ENCODE measurements at regions not wholly inside any gene's neighbourhood (a gene's known extent, or its start where the extent isn't known, plus 50 kb on each side); places are given as distances from the start of the nearest gene placed in this dataset.
"Not testable (repeated sequence)": the region's sequence is repeated elsewhere in the genome, so short reads cannot be mapped to it uniquely, and the experiment has no call there.

GRCh38 chr5:136836093-136836492 is 470.7 kb upstream of the TRPC7 start:
- H3K4me3 Mint-ChIP-seq, result no peak overlapping the region
- ATAC-seq (ENCODE audit: low read depth) (no peak), DNase-seq (ENCODE audit: low spot score in 2 of 2) (no peak)
- H3K27me3 Mint-ChIP-seq, result no peaks in the 10 kb centered on the region
- H3K36me3 Mint-ChIP-seq, result no peaks in the 10 kb centered on the region
- no peaks in the 10 kb centered on the region for H3K4me1 Mint-ChIP-seq
- H3K27ac Mint-ChIP-seq, result no peak overlapping the region
- no peaks in the 10 kb centered on the region for H3K9me3 Mint-ChIP-seq

- no peaks in the 10 kb centered on the region for H3K36me3 Mint-ChIP-seq
- H3K27me3 Mint-ChIP-seq, result no peaks in the 10 kb centered on the region
- H3K4me1 Mint-ChIP-seq, result no peaks in the 10 kb centered on the region
- ATAC-seq (ENCODE audit: low read depth) (no peak), DNase-seq (ENCODE audit: low spot score in 2 of 2) (no peak)
- no peak overlapping the region for H3K27ac Mint-ChIP-seq
- H3K4me3 Mint-ChIP-seq, result no peak overlapping the region
- H3K9me3 Mint-ChIP-seq, result peaks cover 6% of the 10 kb centered on the region
Measured at GRCh38 chr5:136820848-136821247, 455.5 kb upstream of the TRPC7 start.

GRCh38 chr5:136819526-136820302 is 454.4 kb upstream of the TRPC7 start:
- ATAC-seq (ENCODE audit: low read depth) (no peak), DNase-seq (ENCODE audit: low spot score in 2 of 2) (no peak)
- Mint-ChIP-seq H3K4me1 (no peaks in the 10 kb centered on the region), H3K9me3 (peaks cover 4% of the 10 kb centered on the region), H3K27ac (no peak overlapping the region), H3K36me3 (no peaks in the 10 kb centered on the region), H3K27me3 (no peaks in the 10 kb centered on the region), H3K4me3 (no peak overlapping the region)

- no peak overlapping the region for H3K4me3 Mint-ChIP-seq
- no peaks in the 10 kb centered on the region for H3K4me1 Mint-ChIP-seq
- no peak overlapping the region for H3K27ac Mint-ChIP-seq
Measured at GRCh38 chr5:136816327-136816726, 451.0 kb upstream of the TRPC7 start.

GRCh38 chr5:136814619-136815378 is 449.5 kb upstream of the TRPC7 start:
- no peak for ATAC-seq (ENCODE audit: low read depth)

More at GRCh38 chr5:136816327-136816726, 451.0 kb upstream of the TRPC7 start:
- H3K36me3 Mint-ChIP-seq, result no peaks in the 10 kb centered on the region
- no peaks in the 10 kb centered on the region for H3K27me3 Mint-ChIP-seq
- ATAC-seq (ENCODE audit: low read depth) (no peak), DNase-seq (ENCODE audit: low spot score in 2 of 2) (no peak)
- peaks cover 1% of the 10 kb centered on the region for H3K9me3 Mint-ChIP-seq

GRCh38 chr5:136812270-136812669 is 446.9 kb upstream of the TRPC7 start:
- not testable (repeated sequence) for H3K27me3 Mint-ChIP-seq; ATAC-seq (ENCODE audit: low read depth); DNase-seq (ENCODE audit: low spot score in 2 of 2); H3K27ac Mint-ChIP-seq; H3K4me1 Mint-ChIP-seq; H3K9me3 Mint-ChIP-seq; H3K4me3 Mint-ChIP-seq; H3K36me3 Mint-ChIP-seq

More at GRCh38 chr5:136814619-136815378, 449.5 kb upstream of the TRPC7 start:
- Mint-ChIP-seq H3K36me3 (no peaks in the 10 kb centered on the region), H3K27ac (no peak overlapping the region), H3K4me3 (no peak overlapping the region), H3K27me3 (no peaks in the 10 kb centered on the region), H3K9me3 (peaks cover 1% of the 10 kb centered on the region), H3K4me1 (no peaks in the 10 kb centered on the region)
- DNase-seq (ENCODE audit: low spot score in 2 of 2), result no peak

- H3K36me3 Mint-ChIP-seq, result no peaks in the 10 kb centered on the region
- no peak overlapping the region for H3K27ac Mint-ChIP-seq
- no peak for ATAC-seq (ENCODE audit: low read depth)
- H3K4me1 Mint-ChIP-seq, result peaks cover 3% of the 10 kb centered on the region
- no peak overlapping the region for H3K4me3 Mint-ChIP-seq
- no peak for DNase-seq (ENCODE audit: low spot score in 2 of 2)
- peaks cover 3% of the 10 kb centered on the region for H3K9me3 Mint-ChIP-seq
- H3K27me3 Mint-ChIP-seq, result no peaks in the 10 kb centered on the region
Measured at GRCh38 chr5:136811551-136811950, 446.2 kb upstream of the TRPC7 start.

- Mint-ChIP-seq H3K27me3 (no peaks in the 10 kb centered on the region), H3K4me1 (peaks cover 3% of the 10 kb centered on the region), H3K36me3 (no peaks in the 10 kb centered on the region), H3K27ac (no peak overlapping the region), H3K9me3 (peaks cover 3% of the 10 kb centered on the region), H3K4me3 (no peak overlapping the region)
- ATAC-seq (ENCODE audit: low read depth) (no peak), DNase-seq (ENCODE audit: low spot score in 2 of 2) (no peak)
Measured at GRCh38 chr5:136811086-136811485, 445.7 kb upstream of the TRPC7 start.

GRCh38 chr5:136810261-136810801 is 445.0 kb upstream of the TRPC7 start:
- Mint-ChIP-seq H3K36me3 (no peaks in the 10 kb centered on the region), H3K27ac (no peak overlapping the region), H3K9me3 (peaks cover 3% of the 10 kb centered on the region), H3K4me1 (peaks cover 3% of the 10 kb centered on the region), H3K27me3 (no peaks in the 10 kb centered on the region), H3K4me3 (no peak overlapping the region)
- DNase-seq (ENCODE audit: low spot score in 2 of 2) (no peak), ATAC-seq (ENCODE audit: low read depth) (no peak)

- Mint-ChIP-seq H3K27me3 (no peaks in the 10 kb centered on the region), H3K36me3 (no peaks in the 10 kb centered on the region), H3K4me3 (peak overlapping the region; percentile 1), H3K9me3 (peaks cover 3% of the 10 kb centered on the region), H3K27ac (no peak overlapping the region), H3K4me1 (peaks cover 3% of the 10 kb centered on the region)
- no peak for ATAC-seq (ENCODE audit: low read depth)
- DNase-seq (ENCODE audit: low spot score in 2 of 2), result no peak
Measured at GRCh38 chr5:136809382-136809781, 444.0 kb upstream of the TRPC7 start.

- no peak overlapping the region for H3K27ac Mint-ChIP-seq
- no peaks in the 10 kb centered on the region for H3K27me3 Mint-ChIP-seq
- ATAC-seq (ENCODE audit: low read depth), result no peak
- no peak overlapping the region for H3K4me3 Mint-ChIP-seq
- no peaks in the 10 kb centered on the region for H3K36me3 Mint-ChIP-seq
- peaks cover 3% of the 10 kb centered on the region for H3K4me1 Mint-ChIP-seq
- DNase-seq (ENCODE audit: low spot score in 2 of 2), result no peak
- H3K9me3 Mint-ChIP-seq, result peaks cover 5% of the 10 kb centered on the region
Measured at GRCh38 chr5:136808756-136809155, 443.4 kb upstream of the TRPC7 start.

- DNase-seq (ENCODE audit: low spot score in 2 of 2), result no peak
- H3K9me3 Mint-ChIP-seq, result peaks cover 5% of the 10 kb centered on the region
- H3K36me3 Mint-ChIP-seq, result no peaks in the 10 kb centered on the region
- no peak for ATAC-seq (ENCODE audit: low read depth)
- no peaks in the 10 kb centered on the region for H3K27me3 Mint-ChIP-seq
- H3K4me3 Mint-ChIP-seq, result no peak overlapping the region
- H3K27ac Mint-ChIP-seq, result no peak overlapping the region
- peaks cover 3% of the 10 kb centered on the region for H3K4me1 Mint-ChIP-seq
Measured at GRCh38 chr5:136805466-136805865, 440.1 kb upstream of the TRPC7 start.

GRCh38 chr5:136802383-136802782 is 437.0 kb upstream of the TRPC7 start:
- Mint-ChIP-seq H3K36me3 (no peaks in the 10 kb centered on the region), H3K4me3 (no peak overlapping the region), H3K27me3 (no peaks in the 10 kb centered on the region), H3K4me1 (no peaks in the 10 kb centered on the region), H3K27ac (no peak overlapping the region), H3K9me3 (peaks cover 3% of the 10 kb centered on the region)
- DNase-seq (ENCODE audit: low spot score in 2 of 2) (no peak), ATAC-seq (ENCODE audit: low read depth) (no peak)

- no peaks in the 10 kb centered on the region for H3K36me3 Mint-ChIP-seq
- H3K27me3 Mint-ChIP-seq, result no peaks in the 10 kb centered on the region
- no peak overlapping the region for H3K4me3 Mint-ChIP-seq
- ATAC-seq (ENCODE audit: low read depth), result no peak
- no peak overlapping the region for H3K27ac Mint-ChIP-seq
- peaks cover 3% of the 10 kb centered on the region for H3K9me3 Mint-ChIP-seq
- DNase-seq (ENCODE audit: low spot score in 2 of 2), result no peak
- H3K4me1 Mint-ChIP-seq, result no peaks in the 10 kb centered on the region
Measured at GRCh38 chr5:136799806-136800372, 434.5 kb upstream of the TRPC7 start.

Data from memory B cell (primary cell).